WTC11 (cell line): ENCODE measurements at regions not wholly inside any gene's neighbourhood (a gene's known extent, or its start where the extent isn't known, plus 50 kb on each side); places are given as distances from the start of the nearest gene placed in this dataset.

Source experiments
- ATAC-seq: fragments of 200-7000 bp; cut with Tn5 transposase; 2 replicates; pipeline ENCODE4 v1.10.0; 2021; ENCODE audit warnings: mild to moderate bottlenecking, moderate library complexity
- CTCF ChIA-PET: fragments of 300-600 bp; sonication (Branson Sonifier 250); formaldehyde crosslinking; loops from one replicate; lab custom pipeline; 2021; ENCODE audit warnings: antibody characterized with exemption; lab: Charles Lee
- POLR2A ChIA-PET: fragments of 350-600 bp; sonication (Branson Sonifier 250); formaldehyde crosslinking; loops from one replicate; lab custom pipeline; 2021; ENCODE audit warnings: antibody characterized with exemption; lab: Charles Lee
- DNase-seq: peaks from one replicate; pipeline ENCODE4 v3.0.0; 2021; ENCODE audit warnings: low spot score
- H3K27ac Mint-ChIP-seq: 2 replicates; pipeline ENCODE4 v1.8.0; 2021; ENCODE audit warnings: mixed read lengths
- H3K27me3 Mint-ChIP-seq: 2 replicates; pipeline ENCODE4 v1.8.0; 2021; ENCODE audit warnings: low read depth, mild to moderate bottlenecking, moderate library complexity, mixed read lengths
- H3K36me3 Mint-ChIP-seq: 2 replicates; pipeline ENCODE4 v1.8.0; 2021; ENCODE audit warnings: mixed read lengths
- H3K4me1 Mint-ChIP-seq: 2 replicates; pipeline ENCODE4 v1.8.0; 2022; ENCODE audit warnings: mixed read lengths
- H3K4me3 Mint-ChIP-seq: 2 replicates; pipeline ENCODE4 v1.8.0; 2021; ENCODE audit warnings: mild to moderate bottlenecking, moderate library complexity, mixed read lengths
- H3K9me3 Mint-ChIP-seq: 2 replicates; pipeline ENCODE4 v1.8.0; 2021; ENCODE audit warnings: mixed read lengths
- ATF6 ChIP-seq: sonication (generic); formaldehyde crosslinking; IDR thresholded peaks from 2 replicates; pipeline ENCODE4 v1.8.1; 2023; ENCODE audit warnings: mild to moderate bottlenecking, missing genetic modification reagents
- CREM ChIP-seq: sonication (generic); formaldehyde crosslinking; IDR thresholded peaks from 2 replicates; pipeline ENCODE4 v1.8.1; 2022; ENCODE audit warnings: mild to moderate bottlenecking, missing genetic modification reagents, moderate library complexity
- E2F4 ChIP-seq: sonication (generic); formaldehyde crosslinking; IDR thresholded peaks from 2 replicates; pipeline ENCODE4 v1.8.1; 2022; ENCODE audit warnings: low read depth, mild to moderate bottlenecking, moderate library complexity, missing genetic modification reagents, borderline replicate concordance
- E2F5 ChIP-seq: sonication (generic); formaldehyde crosslinking; IDR thresholded peaks from 2 replicates; pipeline ENCODE4 v1.8.1; 2022; ENCODE audit warnings: mild to moderate bottlenecking, moderate library complexity, missing genetic modification reagents
- FOXJ3 ChIP-seq: sonication (generic); formaldehyde crosslinking; IDR thresholded peaks from 2 replicates; pipeline ENCODE4 v1.9.0; 2021; ENCODE audit warnings: missing genetic modification reagents, mild to moderate bottlenecking, borderline replicate concordance
- FOXP4 ChIP-seq: sonication (generic); formaldehyde crosslinking; IDR thresholded peaks from 2 replicates; pipeline ENCODE4 v1.8.0; 2022; ENCODE audit warnings: mild to moderate bottlenecking, missing genetic modification reagents
- HMGA2 ChIP-seq: fragments of 250-450 bp; sonication (Bioruptor Pico); IDR thresholded peaks from 2 replicates; pipeline ENCODE4 v1.4.0; 2021; ENCODE audit warnings: mild to moderate bottlenecking, moderate library complexity
- MLX ChIP-seq: sonication (generic); formaldehyde crosslinking; IDR thresholded peaks from 2 replicates; pipeline ENCODE4 v1.8.1; 2023; ENCODE audit warnings: mild to moderate bottlenecking, missing genetic modification reagents, moderate library complexity
- MYBL2 ChIP-seq: sonication (generic); formaldehyde crosslinking; IDR thresholded peaks from 2 replicates; pipeline ENCODE4 v1.8.1; 2023; ENCODE audit warnings: mild to moderate bottlenecking, moderate library complexity, missing genetic modification reagents
- OVOL2 ChIP-seq: fragments of 250-450 bp; sonication (Bioruptor Pico); IDR thresholded peaks from 2 replicates; pipeline ENCODE4 v1.9.0; 2021; ENCODE audit warnings: mild to moderate bottlenecking, borderline replicate concordance
- SOX15 ChIP-seq: fragments of 250-450 bp; sonication (Bioruptor Pico); IDR thresholded peaks from 2 replicates; pipeline ENCODE4 v1.9.0; 2021; ENCODE audit warnings: mild to moderate bottlenecking
- TEAD4 ChIP-seq: sonication (generic); formaldehyde crosslinking; IDR thresholded peaks from 2 replicates; pipeline ENCODE4 v1.8.0; 2022; ENCODE audit warnings: mild to moderate bottlenecking, missing genetic modification reagents
- ZNF121 ChIP-seq: sonication (generic); formaldehyde crosslinking; IDR thresholded peaks from 2 replicates; pipeline ENCODE4 v1.8.0; 2023; ENCODE audit warnings: missing genetic modification reagents
- ZNF219 ChIP-seq: sonication (generic); formaldehyde crosslinking; IDR thresholded peaks from 2 replicates; pipeline ENCODE4 v1.8.0; 2023; ENCODE audit warnings: missing genetic modification reagents, mild to moderate bottlenecking, borderline replicate concordance
- ZNF281 ChIP-seq: sonication (generic); formaldehyde crosslinking; IDR thresholded peaks from 2 replicates; pipeline ENCODE4 v1.8.0; 2023; ENCODE audit warnings: mild to moderate bottlenecking, missing genetic modification reagents
- ZNF512 ChIP-seq: sonication (generic); formaldehyde crosslinking; IDR thresholded peaks from 2 replicates; pipeline ENCODE4 v1.8.1; 2022; ENCODE audit warnings: missing genetic modification reagents, borderline replicate concordance

- DNase-seq (no peak), ATAC-seq (no peak)
- ChIA-PET POLR2A (no interaction called here), CTCF (no interaction called here)
- Mint-ChIP-seq H3K4me1 (peaks cover 34% of the 10 kb centered on the region), H3K9me3 (peaks cover 13% of the 10 kb centered on the region; the same call in 1 of the 2 replicates), H3K4me3 (no peak overlapping the region), H3K36me3 (peaks cover 19% of the 10 kb centered on the region), H3K27me3 (no peaks in the 10 kb centered on the region), H3K27ac (no peak overlapping the region)
- TF ChIP-seq HMGA2 (CRISPR knock-in tag) (no peak), CREM (CRISPR knock-in tag) (no peak), OVOL2 (no peak), ATF6 (no peak)
These were observed 223.9 kb downstream of the PRL start for GRCh38 chr6:22072949-22073348.

GRCh38 chr6:22073516-22074198 lies 223.2 kb downstream of the PRL start:
- CTCF ChIA-PET, result no interaction called here

More at GRCh38 chr6:22073516-22074198, 223.2 kb downstream of the PRL start:
- POLR2A ChIA-PET, result no interaction called here
- Mint-ChIP-seq H3K9me3 (peaks cover 13% of the 10 kb centered on the region; the same call in 1 of the 2 replicates), H3K27me3 (no peaks in the 10 kb centered on the region), H3K36me3 (peaks cover 17% of the 10 kb centered on the region), H3K27ac (no peak overlapping the region), H3K4me3 (no peak overlapping the region), H3K4me1 (peaks cover 41% of the 10 kb centered on the region)
- ATAC-seq (no peak), DNase-seq (no peak)
- no peak for TF ChIP-seq CREM (CRISPR knock-in tag)
- TF ChIP-seq ZNF121 (CRISPR knock-in tag), result no peak
- TF ChIP-seq FOXJ3 (CRISPR knock-in tag), result no peak
- TF ChIP-seq E2F4 (CRISPR knock-in tag), result no peak
- no peak for TF ChIP-seq ZNF512 (CRISPR knock-in tag)
- no peak for TF ChIP-seq ZNF281 (CRISPR knock-in tag)
- TF ChIP-seq OVOL2, result no peak
- no peak for TF ChIP-seq FOXP4 (CRISPR knock-in tag)
- no peak for TF ChIP-seq TEAD4 (CRISPR knock-in tag)
- no peak for TF ChIP-seq E2F5 (CRISPR knock-in tag)
- TF ChIP-seq SOX15 (CRISPR knock-in tag), result no peak
- no peak for TF ChIP-seq MLX (CRISPR knock-in tag)
- TF ChIP-seq ZNF219 (CRISPR knock-in tag), result no peak
- no peak for TF ChIP-seq MYBL2 (CRISPR knock-in tag)
